ENCODE measurements at regions not wholly inside any gene's neighbourhood (a gene's known extent, or its start where the extent isn't known, plus 50 kb on each side); places are given as distances from the start of the nearest gene placed in this dataset.
"Not testable (repeated sequence)": the region's sequence is repeated elsewhere in the genome, so short reads cannot be mapped to it uniquely, and the experiment has no call there.

DNA sequence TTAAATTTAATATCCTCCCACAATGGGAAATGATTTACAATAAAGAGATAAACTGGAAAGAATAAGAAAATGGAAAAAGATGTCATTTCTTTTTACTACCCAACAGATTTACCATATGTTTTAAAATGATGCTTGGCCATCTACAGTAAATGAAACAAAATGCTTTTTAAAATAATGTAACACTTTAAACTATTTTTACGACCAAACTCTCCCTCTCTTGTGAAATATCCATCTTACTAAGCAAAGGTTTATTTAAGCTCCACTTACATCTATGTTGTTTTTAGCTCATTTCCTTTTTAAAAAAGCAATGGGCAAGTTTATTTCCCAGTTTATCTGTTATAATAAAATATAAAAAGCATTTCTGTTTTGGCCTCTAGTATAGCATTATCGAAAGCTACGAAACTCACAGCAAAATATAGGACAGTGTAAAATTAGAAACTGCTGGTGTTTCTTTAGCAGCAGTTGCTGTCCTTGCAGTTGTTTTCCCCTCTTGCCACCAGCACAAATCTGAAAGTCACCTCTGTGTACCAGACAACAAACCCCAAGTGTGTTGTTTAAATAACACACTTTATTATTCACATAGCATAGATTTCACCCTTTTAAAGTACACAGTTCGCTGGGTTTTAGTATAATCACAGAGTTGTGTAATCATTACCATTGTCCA, 195.1 kb downstream of the CDRT15L2 start:
- DNase-seq, result no peak

- DNase-seq, result no peak
These were observed 195.8 kb downstream of the CDRT15L2 start for GRCh38 chr17:20775331-20775730.

GRCh38 chr17:20779521-20779920, 200.0 kb downstream of the CDRT15L2 start:
- DNase-seq, result no peak

DNA sequence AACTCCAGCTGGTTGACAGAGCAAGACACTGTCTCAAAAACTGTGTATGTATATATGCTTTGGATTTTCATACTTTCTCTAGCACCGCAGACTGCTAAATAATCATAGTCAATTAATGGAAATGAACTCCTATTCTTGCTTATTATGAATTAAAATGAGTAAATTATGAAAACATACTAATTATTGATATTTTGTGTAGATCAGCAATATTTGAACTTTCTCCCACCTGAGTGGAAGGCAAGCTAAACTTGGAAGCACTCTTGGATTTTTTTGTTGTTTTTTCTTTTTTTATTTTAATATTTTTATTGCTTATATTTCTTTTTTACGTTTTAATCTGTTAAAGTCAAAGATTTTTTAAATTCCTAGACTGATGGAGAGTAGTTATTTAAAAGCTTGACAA, 201.7 kb downstream of the CDRT15L2 start:
- DNase-seq, result no peak

- DNase-seq, result not testable (repeated sequence)
These were observed 202.3 kb downstream of the CDRT15L2 start for GRCh38 chr17:20781869-20782268.

- DNase-seq, result no peak
These were observed 203.6 kb downstream of the CDRT15L2 start for GRCh38 chr17:20783091-20783490.

GRCh38 chr17:20784100-20784665, 204.7 kb downstream of the CDRT15L2 start:
- DNase-seq, result no peak

DNA sequence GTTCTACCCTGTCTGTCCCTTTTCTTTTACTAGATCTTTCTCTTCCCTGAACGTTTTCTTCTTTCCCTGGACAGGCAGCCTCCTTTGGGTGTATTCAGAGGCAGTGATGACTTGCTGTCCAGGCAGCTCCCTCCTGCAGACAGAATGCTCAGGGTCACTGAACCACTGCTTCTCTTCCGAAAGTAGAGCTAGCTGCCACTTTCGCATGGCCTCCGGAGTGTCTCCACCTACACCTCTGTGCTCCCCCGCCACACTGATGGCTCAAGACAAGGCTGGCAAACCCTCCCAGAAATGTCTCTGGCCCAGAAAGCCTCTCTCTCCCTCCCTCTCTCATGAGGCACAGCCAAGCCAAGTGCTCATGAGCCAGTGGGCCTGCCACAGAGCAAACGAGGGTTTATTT, 207.8 kb downstream of the CDRT15L2 start:
- DNase-seq, result no peak

DNA sequence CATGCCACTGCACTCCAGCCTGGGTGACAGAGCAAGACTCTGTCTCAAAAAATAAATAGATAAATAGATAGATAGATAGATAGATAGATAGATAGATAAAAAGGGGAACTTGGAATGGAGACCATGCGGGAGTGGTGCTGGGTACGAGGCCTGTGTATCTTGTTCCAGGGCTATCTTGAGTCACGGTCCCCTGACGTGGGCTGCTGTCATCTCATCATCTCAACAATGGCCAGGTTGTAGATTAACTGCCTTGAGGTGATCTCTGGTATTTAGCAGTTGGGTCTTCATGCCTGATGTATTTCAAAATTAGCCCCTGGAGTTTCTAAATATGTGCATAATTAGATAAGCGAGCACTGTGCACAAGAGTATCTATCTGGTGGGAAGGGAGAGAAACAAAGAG, 212.1 kb downstream of the CDRT15L2 start:
- DNase-seq, result no peak

- not testable (repeated sequence) for DNase-seq
These were observed 215.0 kb downstream of the CDRT15L2 start for GRCh38 chr17:20794532-20794931.

DNA sequence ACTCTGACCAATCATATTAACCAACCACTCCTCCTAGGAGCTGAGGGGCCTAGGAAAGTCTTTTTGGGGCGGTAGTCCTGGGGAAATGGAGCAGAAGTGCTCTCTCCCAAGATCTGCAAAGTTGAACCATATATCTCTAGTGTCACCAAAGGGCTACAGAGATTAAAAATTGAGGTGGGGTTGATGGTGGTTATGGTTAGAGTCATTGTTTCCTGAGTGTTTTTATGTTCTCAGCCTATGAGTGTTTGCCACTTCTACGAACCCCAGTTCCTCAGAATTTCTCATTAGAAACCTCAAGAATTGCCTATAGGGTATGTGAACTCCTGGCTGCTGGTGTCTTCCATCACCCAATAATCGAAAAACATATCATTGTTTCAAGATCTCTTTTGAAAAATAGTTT, 217.8 kb downstream of the CDRT15L2 start:
- no peak for DNase-seq

- DNase-seq, result no peak
These were observed 220.6 kb downstream of the CDRT15L2 start for GRCh38 chr17:20800146-20800545.

DNA sequence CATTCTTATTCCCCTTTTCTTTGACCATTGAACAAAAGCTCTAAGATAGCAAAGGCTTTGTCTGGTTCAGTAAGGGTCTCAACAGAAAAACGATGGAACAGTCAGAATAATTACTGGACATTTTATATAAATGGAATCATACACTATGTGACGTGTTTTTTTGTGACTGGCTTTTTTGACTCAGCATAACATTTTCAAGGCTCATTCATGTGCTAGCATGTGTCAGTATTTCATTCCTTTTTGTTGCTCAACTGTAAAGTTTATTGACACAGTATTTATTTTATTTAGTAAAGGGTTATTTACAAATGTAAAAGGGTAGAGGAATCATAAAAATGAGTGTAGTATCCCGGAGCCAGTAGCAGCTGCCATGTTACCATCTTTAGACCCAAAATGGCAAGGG, 226.2 kb downstream of the CDRT15L2 start:
- DNase-seq, result no peak

- DNase-seq, result not testable (repeated sequence)
These were observed 228.0 kb downstream of the CDRT15L2 start for GRCh38 chr17:20807566-20807965.

DNA sequence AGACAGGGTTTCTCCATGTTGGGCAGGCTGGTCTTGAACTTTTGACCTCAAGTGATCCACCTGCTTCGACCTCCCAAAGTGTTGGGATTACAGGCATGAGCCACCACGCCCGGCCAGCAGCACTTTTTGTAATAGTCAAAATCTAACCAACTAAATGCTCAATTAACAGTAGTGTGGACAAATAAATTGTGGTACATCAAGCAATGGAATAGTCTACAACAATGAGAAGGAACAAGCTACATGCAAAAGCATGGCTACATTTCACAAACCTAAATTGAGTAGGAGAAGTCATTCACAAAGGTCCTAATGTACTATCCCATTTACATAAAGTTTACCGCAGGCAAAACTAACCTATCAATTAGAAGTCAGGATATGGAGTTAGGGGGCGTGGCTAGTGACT, 227.4 kb downstream of the USP22 start:
- not testable (repeated sequence) for DNase-seq

- no peak for DNase-seq
These were observed 218.9 kb downstream of the USP22 start for GRCh38 chr17:20823905-20824304.

DNA sequence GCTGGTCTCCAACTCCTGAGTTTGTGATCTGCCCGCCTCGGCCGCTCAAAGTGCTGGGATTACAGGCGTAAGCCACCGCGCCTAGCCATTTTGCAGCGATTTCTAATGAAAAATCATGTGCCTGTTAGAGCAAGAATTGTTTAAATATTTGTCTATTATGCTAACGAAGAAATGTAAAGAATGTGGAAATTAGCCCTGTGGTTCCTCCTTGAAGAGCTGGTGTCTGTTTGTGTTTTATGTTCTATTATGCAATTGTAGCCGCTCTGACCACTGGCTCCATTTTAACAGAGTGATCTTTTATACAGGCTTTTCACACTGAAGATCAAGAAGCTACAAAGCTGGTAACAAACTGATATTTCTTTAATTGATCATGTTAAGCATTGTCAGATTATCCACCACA, 217.3 kb downstream of the USP22 start:
- no peak for DNase-seq

DNA sequence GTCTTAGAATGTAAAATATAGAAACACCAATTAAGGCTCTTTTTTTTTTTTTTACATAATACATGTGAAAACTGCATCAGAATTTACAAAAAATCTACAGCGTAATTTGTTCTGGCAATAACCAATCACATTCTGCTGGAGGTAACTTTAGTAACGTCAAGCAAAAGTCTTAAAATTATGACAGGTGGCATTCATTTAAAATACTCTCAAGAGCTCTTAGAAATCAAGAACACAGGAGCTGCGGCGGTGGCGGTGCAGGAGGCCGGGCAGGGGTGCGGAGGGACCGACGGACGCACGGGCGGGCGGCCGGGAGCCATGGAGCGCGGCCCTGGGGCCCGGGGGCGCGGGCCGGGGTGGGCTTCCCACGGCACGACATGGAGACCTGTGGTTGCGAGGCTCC, 202.4 kb downstream of the USP22 start:
- not testable (repeated sequence) for DNase-seq

DNA sequence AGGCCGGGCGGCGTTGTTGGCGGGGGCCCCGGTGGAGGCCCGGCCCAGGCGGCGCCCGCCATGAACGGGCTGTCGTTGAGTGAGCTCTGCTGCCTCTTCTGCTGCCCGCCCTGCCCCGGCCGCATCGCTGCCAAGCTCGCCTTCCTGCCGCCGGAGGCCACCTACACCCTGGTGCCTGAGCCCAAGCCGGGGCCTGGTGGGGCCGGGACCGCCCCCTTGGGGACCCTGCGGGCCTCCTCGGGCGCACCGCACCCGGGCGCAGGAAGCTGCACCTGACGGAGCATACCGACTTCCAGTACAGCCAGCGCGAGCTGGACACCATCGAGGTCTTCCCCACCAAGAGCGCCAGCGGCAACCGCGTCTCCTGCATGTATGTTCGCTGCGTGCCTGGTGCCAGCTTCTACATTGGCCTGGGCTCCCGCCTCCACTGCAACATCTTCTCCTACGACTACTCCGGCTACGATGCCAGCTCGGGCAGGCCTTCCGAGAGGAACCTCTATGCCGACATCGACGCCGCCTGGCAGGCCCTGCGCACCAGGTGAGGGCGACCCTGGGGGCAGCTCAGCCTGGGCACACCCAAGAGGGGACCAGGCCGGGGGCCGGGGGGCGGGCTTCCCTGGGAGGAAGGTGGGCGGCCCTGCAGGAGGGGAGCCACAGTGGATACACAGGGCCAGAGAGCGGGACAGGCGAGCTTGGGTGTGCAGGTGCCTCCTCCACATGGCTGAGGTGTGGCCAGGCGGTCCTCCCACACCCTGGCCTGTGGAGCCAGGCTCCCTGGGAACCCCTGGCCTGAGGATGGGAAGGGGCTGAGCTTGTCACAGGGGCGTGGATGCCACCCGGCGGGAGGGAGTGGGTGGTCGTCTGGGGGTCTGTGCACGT, 201.6 kb downstream of the USP22 start:
- not testable (repeated sequence) for DNase-seq

GRCh38 chr17:20842012-20842411, 200.8 kb downstream of the USP22 start:
- not testable (repeated sequence) for DNase-seq

- not testable (repeated sequence) for DNase-seq
These were observed 199.6 kb downstream of the USP22 start for GRCh38 chr17:20843261-20843660.

DNA sequence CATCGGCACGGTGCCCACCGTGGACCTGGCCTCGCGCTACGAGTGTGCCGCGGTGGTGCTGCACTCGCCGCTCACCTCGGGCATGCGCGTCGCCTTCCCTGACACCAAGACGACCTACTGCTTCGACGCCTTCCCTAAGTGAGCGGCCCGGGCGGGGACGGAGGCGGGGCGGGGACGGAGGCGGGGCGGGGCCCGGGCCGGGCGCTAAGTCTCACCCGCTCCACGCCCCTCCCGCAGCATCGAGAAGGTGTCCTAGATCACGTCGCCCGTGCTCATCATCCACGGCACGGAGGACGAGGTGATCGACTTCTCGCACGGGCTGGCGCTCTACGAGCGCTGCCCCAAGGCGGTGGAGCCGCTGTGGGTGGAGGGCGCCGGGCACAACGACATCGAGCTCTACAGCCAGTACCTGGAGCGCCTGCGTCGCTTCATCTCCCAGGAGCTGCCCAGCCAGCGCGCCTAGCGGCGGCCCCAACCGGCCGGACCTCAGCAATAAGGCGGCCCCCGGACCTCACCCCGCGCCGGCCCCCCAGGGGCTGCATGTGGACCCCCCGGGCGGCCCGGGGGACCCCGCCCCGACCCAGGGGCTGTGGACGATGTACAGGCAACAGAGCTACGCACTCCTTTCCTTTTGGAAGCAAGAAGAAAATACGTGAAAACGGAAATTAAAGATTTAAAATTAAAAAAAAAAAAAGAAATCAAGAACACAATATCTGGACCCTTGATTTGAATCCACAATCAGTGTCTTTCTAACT, 198.8 kb downstream of the USP22 start:
- not testable (repeated sequence) for DNase-seq

DNA sequence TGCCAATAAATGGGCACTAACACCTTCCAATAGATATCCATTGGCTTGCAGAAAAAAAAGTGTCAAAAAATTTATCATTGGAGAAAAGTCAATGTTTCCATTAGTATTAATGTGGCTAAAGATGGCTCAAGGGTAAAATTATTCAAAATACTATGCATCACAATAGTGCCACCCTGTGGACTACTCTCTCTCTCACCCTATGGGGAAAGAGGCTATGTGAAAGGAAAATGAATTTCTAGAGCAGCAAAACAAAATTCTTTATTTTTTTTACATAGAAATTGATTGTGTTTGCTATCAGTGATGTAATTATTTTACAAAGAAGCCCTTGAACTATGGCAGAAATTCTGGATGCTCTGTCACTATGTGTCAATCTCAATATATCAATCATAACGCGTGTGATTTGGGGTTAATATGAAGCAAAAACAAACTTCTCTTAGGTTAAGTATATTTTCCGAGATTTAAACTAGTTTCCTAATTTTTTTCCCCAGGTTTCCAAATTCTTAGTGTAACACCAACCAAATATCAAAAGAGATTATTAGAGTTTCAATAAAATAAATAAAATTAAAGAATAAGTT, 193.9 kb downstream of the USP22 start:
- not testable (repeated sequence) for DNase-seq

All from SW 1271 (cell line).